Loucy (cell line): ENCODE measurements at regions not wholly inside any gene's neighbourhood (a gene's known extent, or its start where the extent isn't known, plus 50 kb on each side); places are given as distances from the start of the nearest gene placed in this dataset.

ENCODE experiments used
- CTCF ChIP-seq: fragments of 200-600 bp; sonication (generic); conservative IDR thresholded peaks from 2 replicates; pipeline ENCODE4 v1.5.1; 2014; ENCODE audit warnings: mild to moderate bottlenecking, antibody characterized with exemption, low read length
- EZH2phosphoT487 ChIP-seq: fragments of 200-600 bp; IDR thresholded peaks from 2 replicates; pipeline ENCODE4 v1.6.1; 2018; ENCODE audit warnings: antibody characterized with exemption, mild to moderate bottlenecking, moderate library complexity, borderline replicate concordance

- no peak for TF ChIP-seq CTCF
- no peak for TF ChIP-seq EZH2phosphoT487
Observed at GRCh38 chr11:79762279-79762921, 321.6 kb upstream of the TENM4 start.
